NCI-H2081 treated with DMSO at 0.1 percent for 48 hours (cell line): ENCODE measurements at regions not wholly inside any gene's neighbourhood (a gene's known extent, or its start where the extent isn't known, plus 50 kb on each side); places are given as distances from the start of the nearest gene placed in this dataset.

Source experiments
- DNase-seq: peaks from one replicate; lab custom pipeline; 2025; lab: John Stamatoyannopoulos, UW

- no peak for DNase-seq
Measured at GRCh38 chr13:80447747-80448146, 106.8 kb upstream of the SPRY2 start.

- no peak for DNase-seq
Measured at GRCh38 chr13:80444240-80445015, 103.5 kb upstream of the SPRY2 start.

- DNase-seq = no peak
Measured at GRCh38 chr13:80442609-80443008, 101.7 kb upstream of the SPRY2 start.

GRCh38 chr13:80441968-80442367, 101.0 kb upstream of the SPRY2 start:
- DNase-seq = no peak

GRCh38 chr13:80438521-80438920, 97.6 kb upstream of the SPRY2 start:
- DNase-seq = no peak

- no peak for DNase-seq
Measured at GRCh38 chr13:80437231-80437630, 96.3 kb upstream of the SPRY2 start.

- no peak for DNase-seq
Measured at GRCh38 chr13:80436571-80437169, 95.7 kb upstream of the SPRY2 start.

GRCh38 chr13:80430561-80430960, 89.6 kb upstream of the SPRY2 start:
- DNase-seq = no peak

GRCh38 chr13:80428349-80429096, 87.6 kb upstream of the SPRY2 start:
- no peak for DNase-seq

- DNase-seq = no peak
Measured at GRCh38 chr13:80419416-80419815, 78.5 kb upstream of the SPRY2 start.

GRCh38 chr13:80413611-80414010, 72.7 kb upstream of the SPRY2 start:
- no peak for DNase-seq

GRCh38 chr13:80408270-80408669, 67.3 kb upstream of the SPRY2 start:
- no peak for DNase-seq

GRCh38 chr13:80400865-80401426, 60.0 kb upstream of the SPRY2 start:
- DNase-seq = no peak

GRCh38 chr13:80400164-80400864, 59.4 kb upstream of the SPRY2 start:
- no peak for DNase-seq

- no peak for DNase-seq
Measured at GRCh38 chr13:80399340-80400163, 58.6 kb upstream of the SPRY2 start.
